Fibroblast of the conjunctiva (primary cell): ENCODE measurements at regions not wholly inside any gene's neighbourhood (a gene's known extent, or its start where the extent isn't known, plus 50 kb on each side); places are given as distances from the start of the nearest gene placed in this dataset.
A peak's percentile ranks its signal among the peaks of the same experiment; 100 is the strongest.

Experiments
- DNase-seq: peaks from one replicate; pipeline ENCODE4 v3.0.0-alpha.2; 2010; ENCODE audit warnings: low read depth

DNA sequence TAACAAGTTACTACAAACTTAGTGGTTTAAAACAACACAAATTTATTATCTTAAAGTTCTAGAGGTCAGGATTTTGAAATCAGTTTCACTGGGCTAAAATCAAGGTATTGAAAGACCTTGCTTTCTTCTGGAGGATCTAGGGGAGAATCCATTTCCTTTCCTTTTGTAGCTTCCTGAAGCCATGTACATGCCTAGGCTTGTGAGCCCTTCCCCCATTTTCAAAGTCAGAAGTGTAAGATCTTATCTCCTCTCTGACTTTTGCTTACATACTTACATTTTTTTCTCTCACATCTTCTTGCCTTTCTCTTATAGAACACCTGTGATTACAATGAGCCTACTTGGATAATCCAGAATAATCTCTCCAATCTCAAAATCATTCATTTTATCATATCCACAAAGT is 78.7 kb upstream of the MBOAT2 start:
- DNase-seq: no peak

DNA sequence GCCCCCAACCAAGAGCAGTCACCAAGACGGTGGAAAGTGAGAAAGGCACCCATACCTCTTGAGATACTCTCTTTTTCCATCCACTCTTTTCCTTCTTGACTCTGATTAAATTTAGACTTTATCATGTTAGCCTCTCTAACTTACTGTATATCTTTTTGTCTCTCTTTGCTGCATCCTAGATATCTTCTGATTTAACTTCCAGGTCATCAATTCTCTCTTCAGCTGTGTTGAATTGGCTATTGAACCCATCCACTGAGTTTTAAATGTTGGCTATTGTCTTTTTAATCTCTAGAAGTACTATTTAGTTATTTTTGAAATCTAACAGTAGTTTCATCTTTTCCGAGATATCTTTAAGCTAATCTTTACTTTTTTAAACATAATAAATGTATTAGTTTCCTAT is 78.3 kb upstream of the MBOAT2 start:
- no peak for DNase-seq

DNA sequence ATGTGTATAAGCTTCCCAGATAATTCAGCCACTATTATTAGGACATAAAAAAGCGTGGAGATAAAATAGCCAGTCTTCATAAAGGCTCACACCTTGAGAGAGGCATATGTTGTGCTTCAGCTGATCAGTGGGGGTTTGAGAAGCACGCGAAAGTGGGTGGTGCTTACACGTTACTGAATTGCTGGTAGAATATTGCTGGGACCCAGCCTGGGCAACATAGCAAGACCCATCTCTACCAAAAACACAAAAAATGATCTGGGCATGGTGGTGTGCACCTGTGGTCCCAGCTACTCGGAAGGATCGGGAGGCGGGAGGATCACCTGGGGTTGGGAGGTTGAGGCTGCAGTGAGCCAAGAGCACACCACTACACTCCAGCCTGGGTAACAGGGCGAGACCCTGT is 74.9 kb upstream of the MBOAT2 start:
- no peak for DNase-seq

DNA sequence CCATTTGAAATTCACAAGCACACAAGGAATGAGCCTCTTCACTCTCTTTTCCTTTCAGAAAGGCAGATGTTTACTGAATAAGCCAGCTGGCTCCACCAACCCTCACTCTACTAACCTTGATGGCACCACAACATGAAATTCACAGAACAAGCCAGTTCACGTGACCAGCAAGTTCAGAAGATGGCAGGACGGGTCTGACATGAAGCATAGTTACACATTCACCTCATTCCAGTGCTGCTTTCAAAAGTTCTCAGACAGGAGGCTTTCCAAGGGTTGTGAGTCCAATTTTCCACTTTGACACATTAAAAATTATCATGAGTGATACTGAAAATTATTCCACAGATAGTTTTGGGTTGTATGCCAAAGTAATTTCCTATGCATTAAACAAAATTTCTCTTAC is 74.2 kb upstream of the MBOAT2 start:
- DNase-seq: no peak

DNA sequence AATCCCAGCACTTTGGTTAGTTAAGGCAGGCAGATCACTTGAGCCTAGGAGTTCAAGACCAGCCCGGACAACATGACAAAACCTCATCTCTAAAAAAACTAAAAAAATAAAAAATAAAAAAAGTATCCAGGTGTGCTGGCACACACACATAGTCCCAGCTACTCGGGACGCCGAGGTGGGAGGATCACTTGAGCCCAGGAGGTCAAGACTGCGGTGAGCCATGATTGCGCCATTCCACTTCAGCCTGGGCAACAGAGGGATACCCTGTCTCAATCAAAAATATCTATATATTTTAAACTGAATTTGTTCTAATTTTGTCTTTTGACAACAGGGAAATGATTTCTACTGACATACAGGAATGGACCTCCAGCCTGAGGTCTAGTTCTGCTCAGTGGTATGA is 73.3 kb upstream of the MBOAT2 start:
- DNase-seq: no peak

DNA sequence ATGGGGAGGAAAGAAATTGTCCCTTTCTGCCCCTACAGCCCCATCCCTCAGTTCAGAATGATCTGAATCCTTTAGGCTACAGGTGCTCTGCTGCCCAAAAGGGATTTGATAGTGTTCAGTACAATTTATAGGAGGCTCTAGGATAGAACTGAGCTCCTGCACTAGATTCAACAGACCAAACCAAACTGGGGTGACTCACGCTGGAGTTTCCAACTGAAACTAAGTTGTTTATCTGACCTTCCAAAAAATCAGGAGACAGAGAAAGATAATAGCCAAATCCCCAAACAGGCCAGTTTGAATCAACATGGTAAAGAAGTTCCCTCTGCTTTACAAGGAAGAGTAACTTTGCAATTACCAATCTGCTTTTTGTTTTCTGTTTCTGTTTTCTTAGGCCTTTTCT is 72.7 kb upstream of the MBOAT2 start:
- no peak for DNase-seq

DNA sequence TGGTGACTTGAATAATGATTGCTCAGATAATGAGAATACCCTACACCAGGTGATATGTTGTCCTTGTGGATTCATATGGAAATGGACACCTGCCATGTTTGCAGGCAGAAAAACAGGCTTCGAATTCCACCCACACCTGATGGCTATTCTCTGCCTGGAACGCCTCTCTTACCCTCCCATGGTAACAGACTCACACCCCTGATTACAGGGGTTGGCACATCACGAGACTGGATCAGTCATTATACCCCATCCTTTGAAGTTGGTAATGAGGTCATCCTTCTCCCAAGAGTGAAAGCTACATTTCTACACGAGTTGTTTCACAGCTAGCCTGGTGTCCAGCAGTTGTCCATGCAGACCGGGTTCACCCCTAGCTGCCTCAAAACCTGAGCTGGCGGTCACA is 71.4 kb upstream of the MBOAT2 start:
- DNase-seq: no peak

DNA sequence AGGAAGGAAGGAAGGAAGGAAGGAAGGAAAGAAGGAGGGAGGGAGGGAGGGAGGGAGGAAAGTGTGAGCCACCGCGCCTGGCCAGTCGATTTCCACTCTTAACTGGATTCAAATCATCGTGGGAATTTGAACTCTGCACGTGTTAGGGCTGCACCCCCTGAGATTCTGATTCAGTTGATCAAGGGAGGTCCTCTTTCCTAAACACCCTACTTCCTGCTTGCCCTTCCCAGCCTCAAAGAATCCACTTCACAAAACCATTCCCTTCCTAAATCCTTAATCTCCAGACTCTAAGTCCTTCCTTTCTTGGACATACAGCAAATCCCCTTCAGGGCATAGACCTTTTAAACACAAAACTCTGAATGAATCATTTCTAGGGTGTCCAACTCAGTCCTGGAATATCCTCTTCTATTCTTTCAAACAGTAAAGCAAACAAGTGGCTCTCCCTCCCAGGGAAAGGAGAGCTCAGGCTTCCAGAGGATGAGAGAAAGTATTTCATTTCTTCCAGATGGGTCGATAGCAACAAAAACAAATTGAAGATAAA is 68.2 kb upstream of the MBOAT2 start:
- DNase-seq: no peak

DNA sequence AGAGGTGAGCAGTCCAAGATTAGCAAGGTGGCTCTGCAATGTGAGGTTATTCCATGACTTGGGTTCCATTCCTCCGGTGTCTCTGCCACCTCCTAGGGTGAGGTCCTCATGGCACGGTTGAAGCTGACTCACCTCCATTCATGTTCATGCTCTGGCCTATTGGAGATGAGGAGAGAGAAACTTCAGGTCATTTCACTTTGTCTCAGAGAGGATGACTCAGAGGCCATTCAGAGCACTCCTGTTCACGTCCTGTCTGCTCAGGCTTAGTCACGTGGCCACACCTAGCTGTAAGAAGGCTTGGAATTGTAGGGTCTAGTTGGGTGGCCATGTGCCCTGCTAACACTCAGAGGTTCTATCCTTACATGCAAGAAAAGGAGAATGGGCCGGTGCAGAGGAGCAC is 67.5 kb upstream of the MBOAT2 start:
- DNase-seq: no peak

DNA sequence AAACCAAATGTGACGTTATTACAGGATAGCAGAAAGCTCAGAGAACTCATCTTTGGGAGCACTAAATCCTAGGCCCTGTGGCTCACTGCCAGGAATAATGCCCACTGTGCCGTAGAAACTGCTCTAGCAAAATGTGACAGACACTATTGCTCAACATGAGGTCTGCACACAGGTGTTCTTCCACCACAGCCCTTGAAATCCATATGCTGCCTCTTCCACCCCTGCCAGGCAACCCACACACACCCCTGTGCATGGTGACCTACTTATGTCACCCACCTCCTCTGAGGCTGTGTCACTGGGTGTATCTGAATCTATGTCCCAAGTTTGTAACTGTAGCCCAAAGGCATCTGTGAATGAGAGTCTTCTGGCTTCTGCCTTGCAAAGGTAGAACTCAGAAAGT is 66.1 kb upstream of the MBOAT2 start:
- DNase-seq: no peak

DNA sequence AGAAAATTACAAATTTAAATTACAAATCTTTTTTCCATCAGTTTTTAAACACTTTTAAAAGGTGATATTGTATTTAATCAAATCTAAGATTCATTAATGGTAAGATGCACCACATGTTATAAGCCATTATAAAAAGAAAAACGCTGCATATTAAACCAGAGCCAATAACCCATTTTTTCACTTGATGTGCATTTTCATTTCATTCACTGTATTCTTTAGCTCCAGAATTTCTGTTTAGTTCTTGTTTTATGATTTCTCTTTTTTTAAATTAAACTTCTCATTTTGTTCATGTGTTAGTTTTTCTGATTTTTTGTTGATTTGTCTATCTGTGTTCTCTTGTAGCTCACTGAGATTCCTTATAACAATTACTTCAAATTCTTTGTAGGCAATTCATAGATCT is 62.4 kb upstream of the MBOAT2 start:
- DNase-seq: no peak

DNA sequence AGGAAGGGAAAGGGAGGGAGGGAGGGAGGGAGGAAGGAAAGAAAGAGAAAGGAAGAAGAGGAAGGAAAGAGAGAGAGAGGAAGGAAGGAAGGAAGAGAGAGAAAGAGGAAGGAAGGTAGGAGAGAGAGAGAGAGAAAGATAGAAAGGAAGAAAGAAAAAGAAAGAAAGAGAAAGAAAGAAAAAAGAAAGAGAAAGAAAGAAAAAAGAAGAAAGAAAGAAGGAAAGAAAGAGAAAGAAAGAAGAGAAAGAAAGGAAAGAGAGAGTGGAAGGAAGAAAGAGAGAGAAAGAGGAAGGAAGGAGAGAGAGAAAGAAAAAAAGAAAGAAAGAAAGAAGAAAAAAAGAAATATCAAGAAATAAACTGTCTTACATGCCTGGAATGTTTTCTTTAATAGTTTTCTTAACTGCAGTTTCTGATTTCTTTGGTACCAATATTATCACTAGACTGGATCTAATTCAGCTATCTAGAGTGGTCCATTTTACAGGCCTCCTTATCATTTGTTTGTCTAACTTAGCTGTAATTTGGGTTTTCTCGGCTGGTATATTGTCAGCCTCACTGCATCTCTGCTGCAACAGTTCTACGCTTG is 59.6 kb upstream of the MBOAT2 start:
- DNase-seq: no peak

DNA sequence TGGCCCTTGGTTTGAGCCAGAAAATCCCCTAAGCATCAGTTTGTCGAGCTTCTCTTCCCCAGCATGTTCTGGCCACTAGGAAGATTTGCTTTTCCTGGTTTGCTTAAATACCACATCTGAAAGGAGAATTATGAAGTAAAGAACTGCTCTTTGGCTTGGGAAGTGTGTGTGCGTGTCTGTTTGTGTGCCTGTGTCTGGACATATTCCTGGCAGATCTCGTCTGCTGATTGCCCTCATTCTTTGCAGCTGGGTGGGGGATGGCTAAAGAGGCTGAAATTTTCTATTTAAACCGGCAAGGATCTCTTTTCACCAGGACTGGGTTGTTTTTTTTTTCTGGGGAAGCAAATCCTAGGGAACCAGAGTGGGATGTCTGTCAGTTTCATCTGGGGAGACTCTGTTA is 57.3 kb upstream of the MBOAT2 start:
- DNase-seq: no peak

DNA sequence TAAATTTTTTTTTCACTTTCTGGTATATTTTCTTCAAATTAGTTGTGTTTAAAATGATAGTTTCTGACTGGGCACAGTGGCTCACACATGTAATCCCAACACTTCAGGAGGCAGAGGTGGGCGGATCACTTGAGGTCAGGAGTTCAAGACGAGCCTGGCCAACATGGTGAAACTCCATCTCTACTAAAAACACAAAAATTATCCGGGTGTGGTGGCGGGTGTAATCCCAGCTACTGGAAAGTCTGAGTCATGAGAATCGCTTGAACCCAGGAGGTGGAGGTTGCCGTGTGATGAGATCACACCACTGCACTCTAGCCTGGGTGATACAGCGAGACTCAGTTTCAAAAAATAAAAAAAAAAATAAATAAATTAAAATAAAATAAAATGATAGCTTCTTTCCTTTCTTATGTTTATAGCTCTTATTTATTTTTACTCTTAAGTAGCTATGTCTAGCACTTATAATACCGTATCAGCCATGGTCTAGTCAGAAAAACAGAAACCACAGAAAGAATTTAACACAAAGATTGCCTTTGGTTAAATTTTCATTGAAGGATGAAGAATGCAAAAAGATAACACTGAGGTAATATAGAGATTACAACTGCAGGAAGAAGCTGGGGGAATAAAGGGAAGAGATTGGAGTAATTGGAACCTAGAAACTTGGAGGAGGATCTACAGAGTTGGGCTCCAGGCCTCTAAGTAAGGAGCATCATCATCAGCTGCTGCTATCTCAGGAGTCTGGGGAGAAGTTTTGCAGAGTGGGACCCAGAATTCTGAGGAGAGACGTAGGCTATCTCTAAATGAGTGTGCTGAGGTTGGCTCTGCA is 54.7 kb upstream of the MBOAT2 start:
- peak; percentile 92 for DNase-seq

DNA sequence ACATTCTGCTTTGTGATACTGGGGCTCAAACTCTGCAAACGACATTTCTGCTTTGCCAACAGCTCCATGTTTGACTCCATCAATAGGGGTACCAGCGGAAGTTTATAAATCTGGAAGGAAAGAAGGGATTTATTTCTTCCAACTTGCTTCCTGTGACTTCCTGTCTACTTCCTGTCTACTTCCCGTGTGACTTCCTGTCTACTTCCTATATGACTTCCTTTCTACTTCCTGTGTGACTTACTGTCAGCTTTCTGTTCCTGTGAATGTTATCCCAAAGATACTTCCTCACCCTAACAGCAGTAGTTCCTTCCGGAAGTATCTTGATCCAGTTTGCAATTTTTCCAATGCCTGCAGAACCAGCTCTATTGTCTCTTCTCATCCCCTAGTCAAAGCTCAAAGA is 52.0 kb upstream of the MBOAT2 start:
- DNase-seq: no peak

DNA sequence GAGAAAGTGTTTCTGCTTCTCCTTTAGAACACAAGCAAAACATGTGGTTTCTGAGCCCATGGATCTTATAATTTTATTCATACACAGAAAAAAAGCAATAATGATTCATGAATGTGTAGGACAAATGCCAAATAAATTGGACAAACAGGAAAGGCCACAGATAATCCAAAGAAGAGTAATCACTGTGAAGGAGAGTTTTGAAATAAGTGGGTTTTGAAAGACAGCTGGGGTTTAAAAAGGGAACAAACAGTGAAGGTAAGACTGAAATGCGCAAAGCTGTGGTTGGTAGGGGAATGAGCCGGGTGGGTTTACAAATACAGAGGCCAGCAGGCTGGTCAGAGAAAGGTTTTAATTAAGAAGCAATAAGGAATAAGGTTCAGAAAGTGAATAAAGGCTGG is 50.0 kb upstream of the MBOAT2 start:
- no peak for DNase-seq
